HCT116 (cell line): ENCODE measurements at regions not wholly inside any gene's neighbourhood (a gene's known extent, or its start where the extent isn't known, plus 50 kb on each side); places are given as distances from the start of the nearest gene placed in this dataset.

ENCODE experiments used
- POLR2A ChIP-seq: IDR thresholded peaks from 2 replicates; pipeline ENCODE4 v1.7.0; 2011; ENCODE audit warnings: borderline replicate concordance; ENCODE audit not compliant: insufficient read depth, insufficient read length; ENCODE audit errors: extremely low read depth
- TF ChIP-seq, protein P1 (sequence below), 3 experiments: fragments of 200-600 bp in 1 of 3; sonication (generic) in 1 of 3; IDR thresholded peaks in 2 of 3; conservative IDR thresholded peaks in 1 of 3; 2 replicates each; pipeline ENCODE4 v1.5.1; 2012 to 2017; ENCODE audit warnings: low read depth in 2 of 3, low read length in 2 of 3, antibody characterized with exemption in 1 of 3, borderline replicate concordance in 1 of 3, control low read depth in 1 of 3, mild to moderate bottlenecking in 1 of 3, mixed read lengths in 1 of 3, mixed run types in 1 of 3, moderate library complexity in 1 of 3; ENCODE audit not compliant: insufficient read depth in 1 of 3

DNA sequence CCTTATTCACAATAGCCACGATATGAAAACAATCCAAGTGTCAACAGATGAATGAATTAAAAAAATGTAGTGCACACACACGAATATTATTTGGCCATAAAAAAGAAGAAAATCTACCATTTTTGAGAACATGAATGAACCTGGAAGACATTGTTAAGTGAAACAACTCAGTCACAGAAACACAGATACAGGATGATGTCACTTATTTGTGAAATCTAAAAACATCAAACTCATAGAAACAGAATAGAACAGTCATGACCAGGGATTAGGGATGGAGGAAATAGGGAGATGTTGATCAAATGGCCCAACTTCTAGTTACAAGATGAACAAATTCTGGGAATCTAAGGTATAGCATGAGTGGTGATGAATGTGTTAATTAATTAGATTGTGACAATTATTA is 72.3 kb downstream of the MACIR start:
- no peak for TF ChIP-seq POLR2A
- TF ChIP-seq, protein P1, sequence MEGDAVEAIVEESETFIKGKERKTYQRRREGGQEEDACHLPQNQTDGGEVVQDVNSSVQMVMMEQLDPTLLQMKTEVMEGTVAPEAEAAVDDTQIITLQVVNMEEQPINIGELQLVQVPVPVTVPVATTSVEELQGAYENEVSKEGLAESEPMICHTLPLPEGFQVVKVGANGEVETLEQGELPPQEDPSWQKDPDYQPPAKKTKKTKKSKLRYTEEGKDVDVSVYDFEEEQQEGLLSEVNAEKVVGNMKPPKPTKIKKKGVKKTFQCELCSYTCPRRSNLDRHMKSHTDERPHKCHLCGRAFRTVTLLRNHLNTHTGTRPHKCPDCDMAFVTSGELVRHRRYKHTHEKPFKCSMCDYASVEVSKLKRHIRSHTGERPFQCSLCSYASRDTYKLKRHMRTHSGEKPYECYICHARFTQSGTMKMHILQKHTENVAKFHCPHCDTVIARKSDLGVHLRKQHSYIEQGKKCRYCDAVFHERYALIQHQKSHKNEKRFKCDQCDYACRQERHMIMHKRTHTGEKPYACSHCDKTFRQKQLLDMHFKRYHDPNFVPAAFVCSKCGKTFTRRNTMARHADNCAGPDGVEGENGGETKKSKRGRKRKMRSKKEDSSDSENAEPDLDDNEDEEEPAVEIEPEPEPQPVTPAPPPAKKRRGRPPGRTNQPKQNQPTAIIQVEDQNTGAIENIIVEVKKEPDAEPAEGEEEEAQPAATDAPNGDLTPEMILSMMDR (IDR thresholded peaks at IDR 0.05 in 2 of 3, conservative IDR thresholded peaks at IDR 0.05 in 1 of 3; ENCODE audit: borderline replicate concordance in 1 of 3, insufficient read depth in 1 of 3, low read depth in 2 of 3, low read length in 2 of 3) = no peak
